ENCODE measurements at regions not wholly inside any gene's neighbourhood (a gene's known extent, or its start where the extent isn't known, plus 50 kb on each side); places are given as distances from the start of the nearest gene placed in this dataset.
A peak's percentile ranks its signal among the peaks of the same experiment; 100 is the strongest.

- DNase-seq (ENCODE audit: low read depth in 3 of 3) = no peak
These were observed 50.3 kb upstream of the TRIM9 start for GRCh38 chr14:51145246-51145645.

- DNase-seq (ENCODE audit: low read depth in 3 of 3) = no peak
These were observed 52.3 kb upstream of the TRIM9 start for GRCh38 chr14:51147183-51147582.

- no peak for DNase-seq (ENCODE audit: low read depth in 3 of 3)
These were observed 60.4 kb upstream of the TRIM9 start for GRCh38 chr14:51155326-51155725.

GRCh38 chr14:51157012-51157411 lies 62.1 kb upstream of the TRIM9 start:
- no peak for DNase-seq (ENCODE audit: low read depth in 3 of 3)

GRCh38 chr14:51160871-51161270 lies 66.0 kb upstream of the TRIM9 start:
- DNase-seq (ENCODE audit: low read depth in 3 of 3) = no peak

- DNase-seq (ENCODE audit: low read depth in 3 of 3) = no peak
These were observed 70.5 kb upstream of the TRIM9 start for GRCh38 chr14:51165415-51165814.

- DNase-seq (ENCODE audit: low read depth in 3 of 3) = no peak
These were observed 72.3 kb upstream of the TMX1 start for GRCh38 chr14:51167587-51168214.

DNA sequence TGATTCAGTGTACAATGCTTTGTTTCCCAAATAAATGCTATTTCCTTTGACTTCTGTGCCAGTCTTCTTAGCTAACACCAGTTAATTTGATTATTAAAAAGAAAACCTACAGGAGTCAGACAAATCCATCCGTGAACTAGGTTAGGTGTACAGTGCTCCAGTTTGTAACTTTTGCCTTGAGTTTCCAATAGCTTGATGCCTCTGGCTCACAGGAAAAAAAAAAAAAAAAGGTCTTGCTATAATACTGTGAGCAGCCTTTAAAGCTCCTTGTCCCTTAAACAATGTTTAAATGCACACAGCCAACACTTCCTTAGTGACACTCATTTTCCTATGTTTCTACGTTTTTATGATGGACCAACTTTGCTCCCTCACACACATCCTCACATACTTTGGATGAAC lies 71.8 kb upstream of the TMX1 start:
- DNase-seq (ENCODE audit: low read depth in 3 of 3) = no peak

GRCh38 chr14:51173863-51174262 lies 66.2 kb upstream of the TMX1 start:
- DNase-seq (ENCODE audit: low read depth in 3 of 3) = no peak

GRCh38 chr14:51176839-51177238 lies 63.2 kb upstream of the TMX1 start:
- DNase-seq (ENCODE audit: low read depth in 3 of 3) = no peak

DNA sequence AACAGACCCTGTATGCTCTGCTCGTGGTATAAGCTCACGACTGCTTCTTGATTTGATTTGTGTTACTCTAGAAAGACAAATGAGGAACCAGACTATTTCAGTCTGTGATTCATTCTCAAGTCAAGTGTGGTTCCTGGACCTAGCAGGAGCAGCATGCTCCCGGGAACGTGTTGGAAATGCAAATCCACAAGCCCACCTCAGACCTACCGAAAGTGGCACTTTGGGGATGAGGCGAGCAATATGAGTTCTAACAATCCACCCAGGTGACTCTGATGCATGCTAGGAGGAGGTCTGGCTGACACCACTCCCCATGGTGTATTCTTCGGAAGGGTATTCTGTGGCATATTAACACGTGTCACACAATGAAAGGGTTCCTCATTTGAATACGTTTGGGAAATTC lies 59.5 kb upstream of the TMX1 start:
- no peak for DNase-seq (ENCODE audit: low read depth in 3 of 3)

DNA sequence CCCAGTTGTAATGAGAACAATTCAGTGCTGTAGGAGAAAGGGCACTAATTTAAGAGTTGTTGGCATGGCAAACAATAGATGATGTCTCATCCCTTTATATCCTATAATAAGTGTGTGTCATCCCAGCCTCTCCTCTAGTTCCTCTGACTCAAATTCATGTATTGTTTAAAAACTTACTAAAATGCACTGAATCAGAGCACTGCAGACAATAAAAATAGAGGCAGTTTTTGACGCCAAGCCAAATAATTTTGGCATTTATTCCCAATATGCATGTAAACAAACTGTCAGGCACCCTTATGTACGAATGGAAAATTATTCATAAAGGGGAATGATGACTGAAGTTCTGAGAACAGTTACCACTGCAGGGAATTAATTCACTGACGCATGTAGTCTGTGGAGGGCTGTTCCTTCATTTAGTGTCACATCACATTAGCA lies 57.9 kb upstream of the TMX1 start:
- no peak for DNase-seq (ENCODE audit: low read depth in 3 of 3)

GRCh38 chr14:51185180-51185579 lies 54.9 kb upstream of the TMX1 start:
- peak in 1 of 3 experiments; percentile 2 for DNase-seq (ENCODE audit: low read depth in 3 of 3)

- no peak for DNase-seq (ENCODE audit: low read depth in 3 of 3)
These were observed 54.3 kb upstream of the TMX1 start for GRCh38 chr14:51185754-51186153.

DNA sequence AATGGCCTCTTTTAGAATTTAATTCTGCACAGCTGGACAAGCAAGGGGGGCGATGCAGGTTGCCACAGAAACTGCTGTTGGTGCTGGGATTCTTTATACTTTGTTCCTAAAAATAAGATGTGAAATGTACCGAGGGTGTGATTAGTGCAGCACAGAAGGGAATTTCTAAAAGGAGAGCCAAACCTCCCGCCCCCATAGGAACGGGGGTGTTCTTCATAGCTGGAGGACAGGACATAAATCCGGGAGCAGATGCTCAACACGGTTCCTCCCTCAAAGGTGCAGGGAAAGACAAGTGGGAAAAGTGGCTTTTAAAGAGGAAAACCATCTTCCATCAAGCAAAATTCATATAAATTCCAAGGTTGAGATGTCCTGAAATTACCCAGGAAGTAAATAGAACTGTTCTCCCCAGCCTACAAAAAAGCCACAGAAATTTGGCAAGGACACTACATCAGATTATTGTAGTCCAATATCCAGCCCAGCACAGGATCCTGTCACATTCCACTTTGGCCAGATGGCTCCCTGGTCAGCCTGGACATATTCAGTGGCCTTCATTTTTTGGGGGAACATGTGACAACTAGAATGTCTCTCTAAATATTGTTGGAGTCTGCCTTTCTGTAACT lies 51.4 kb upstream of the TMX1 start:
- DNase-seq (ENCODE audit: low read depth in 3 of 3) = no peak

- DNase-seq (ENCODE audit: low read depth in 3 of 3) = no peak
These were observed 50.3 kb upstream of the TMX1 start for GRCh38 chr14:51189600-51190376.
